Endothelial cell of umbilical vein (primary cell): ENCODE measurements at regions not wholly inside any gene's neighbourhood (a gene's known extent, or its start where the extent isn't known, plus 50 kb on each side); places are given as distances from the start of the nearest gene placed in this dataset.

Source experiments
- BruUV-seq: library from RNA; stranded (reverse); fragments of 400-500 nt; replicated peaks from 2 replicates; lab custom pipeline; 2021; lab: Mats Ljungman, UMichigan
- CTCF ChIA-PET: fragments of 300-600, 350-600 bp; sonication (Branson Sonifier 250); formaldehyde crosslinking; loops from one replicate; lab custom pipeline; 2021; ENCODE audit warnings: antibody characterized with exemption, inconsistent platforms; lab: Charles Lee
- POLR2A ChIA-PET: fragments of 300-600, 350-600 bp; sonication (Branson Sonifier 250); formaldehyde crosslinking; loops from one replicate; lab custom pipeline; 2021; ENCODE audit warnings: antibody characterized with exemption, inconsistent platforms; lab: Charles Lee
- DNase-seq: peaks from one replicate; pipeline ENCODE4 v3.0.0-alpha.2; 2011; ENCODE audit warnings: low read depth, low spot score
- FAIRE-seq: peaks from 2 replicates; lab custom pipeline; 2011; peaks lifted over from hg19 to GRCh38; lab: Jason Lieb, UNC
- H2AFZ ChIP-seq: 2 replicates; pipeline ENCODE4 v1.6.0; 2012; ENCODE audit warnings: low read depth, low read length, control low read depth, inconsistent platforms
- H3K27ac ChIP-seq: 2 replicates; pipeline ENCODE4 v1.5.1; 2011; ENCODE audit warnings: low read depth, mild to moderate bottlenecking, control low read depth, low read length, moderate library complexity; ENCODE audit not compliant: insufficient read depth
- H3K27me3 ChIP-seq, 2 experiments: 2 replicates each; pipeline versions ENCODE4 v1.6.0 to v1.6.1; 2011; ENCODE audit warnings: low read length in 2 of 2, mixed read lengths in 1 of 2; ENCODE audit not compliant: control insufficient read depth in 2 of 2, insufficient read depth in 2 of 2
- H3K36me3 ChIP-seq, 2 experiments: 2 replicates in 1 of 2; 3 replicates in 1 of 2; pipeline ENCODE4 v1.5.1; 2011; ENCODE audit warnings: low read length in 2 of 2, mild to moderate bottlenecking in 1 of 2, moderate library complexity in 1 of 2; ENCODE audit not compliant: control insufficient read depth in 2 of 2, insufficient read depth in 2 of 2; ENCODE audit errors: extremely low read depth in 1 of 2
- H3K4me1 ChIP-seq: 3 replicates; pipeline ENCODE4 v1.5.1; 2011; ENCODE audit warnings: mild to moderate bottlenecking, low read length; ENCODE audit not compliant: control insufficient read depth, insufficient read depth; ENCODE audit errors: extremely low read depth
- H3K4me2 ChIP-seq: 2 replicates; pipeline ENCODE4 v1.6.1; 2011; ENCODE audit warnings: low read length, control low read depth, mixed read lengths; ENCODE audit not compliant: insufficient read depth
- H3K4me3 ChIP-seq, 3 experiments: fragments of 200-600 bp in 1 of 3; sonication (generic), shearing (Covaris generic) in 1 of 3; replicated peaks in 1 of 3; 2 replicates each; pipeline ENCODE4 v1.5.1; 2011 to 2016; ENCODE audit warnings: control low read depth in 3 of 3, low read length in 3 of 3, mild to moderate bottlenecking in 2 of 3, inconsistent platforms in 1 of 3, low read depth in 1 of 3, moderate library complexity in 1 of 3; ENCODE audit not compliant: insufficient read depth in 1 of 3
- H3K79me2 ChIP-seq: 2 replicates; pipeline ENCODE4 v1.6.0; 2012; ENCODE audit warnings: low read length, inconsistent platforms; ENCODE audit not compliant: control insufficient read depth, insufficient read depth
- H3K9ac ChIP-seq: replicated peaks from 2 replicates; pipeline ENCODE3; 2011; ENCODE audit warnings: low read length, control low read depth; ENCODE audit not compliant: insufficient read depth; ENCODE audit errors: extremely low read depth
- H3K9me1 ChIP-seq: replicated peaks from 3 replicates; pipeline ENCODE4 v1.6.0; 2011; ENCODE audit warnings: mild to moderate bottlenecking, low read length; ENCODE audit not compliant: control insufficient read depth, insufficient read depth; ENCODE audit errors: extremely low read depth
- H3K9me3 ChIP-seq: replicated peaks from 2 replicates; pipeline ENCODE4 v1.5.1; 2012; ENCODE audit warnings: low read length, inconsistent platforms; ENCODE audit not compliant: control insufficient read depth, insufficient read depth
- H4K20me1 ChIP-seq: replicated peaks from 2 replicates; pipeline ENCODE3; 2011; ENCODE audit warnings: mild to moderate bottlenecking, low read length; ENCODE audit not compliant: control insufficient read depth, insufficient read depth; ENCODE audit errors: extremely low read depth
- FOS ChIP-seq: IDR thresholded peaks from 2 replicates; pipeline ENCODE4 v1.6.1; 2011; ENCODE audit warnings: mild to moderate bottlenecking, low read length, moderate library complexity, borderline replicate concordance; ENCODE audit not compliant: insufficient read depth
- GATA2 ChIP-seq: IDR thresholded peaks from 2 replicates; pipeline ENCODE4 v1.7.0; 2011; ENCODE audit warnings: low read depth, mild to moderate bottlenecking, moderate library complexity, mixed read lengths, low read length; ENCODE audit not compliant: insufficient read length, insufficient read depth
- MAX ChIP-seq: IDR thresholded peaks from 2 replicates; pipeline ENCODE4 v1.6.1; 2011; ENCODE audit not compliant: insufficient read depth, insufficient read length
- MYC ChIP-seq: IDR thresholded peaks from one replicate; pipeline ENCODE4 v1.6.1; 2011; ENCODE audit warnings: mild to moderate bottlenecking, low read depth, low read length
- POLR2A ChIP-seq: IDR thresholded peaks from 2 replicates; pipeline ENCODE4 v1.6.1; 2012; ENCODE audit warnings: low read depth, mild to moderate bottlenecking, control low read depth, low read length
- dilution Hi-C: fragments of 300-500 bp; cut with MboI; formaldehyde crosslinking; loops from one replicate; pipeline ENCODE4 v1.15.0; 2019; ENCODE audit warnings: low sequenced_read_pairs; ENCODE audit not compliant: extremely low pct_ligation_motif_present
- intact Hi-C: fragments of 100-400 bp; cut with micrococcal nuclease; formaldehyde crosslinking; loops from one replicate; pipeline ENCODE4 v1.10.0; 2022
- TF ChIP-seq, protein P1 (sequence below), 2 donors: IDR thresholded peaks; 1 replicate in 1 of 2; 2 replicates in 1 of 2; pipeline ENCODE4 v1.5.1; 2011; ENCODE audit warnings: low read length in 2 of 2, mild to moderate bottlenecking in 2 of 2, moderate library complexity in 2 of 2, control low read depth in 1 of 2, inconsistent platforms in 1 of 2, low read depth in 1 of 2; ENCODE audit not compliant: insufficient read depth in 1 of 2; ENCODE audit errors: extremely low read depth in 1 of 2

- intact Hi-C loops: no loop called here
- no peak for FAIRE-seq
- Histone ChIP-seq H3K36me3 (no peaks in the 10 kb centered on the region), H3K4me1 (no peaks in the 10 kb centered on the region), H3K4me3 (no peak overlapping the region), H3K9me3 (no peaks in the 10 kb centered on the region), H3K79me2 (no peaks in the 10 kb centered on the region), H3K9me1 (no peaks in the 10 kb centered on the region), H4K20me1 (no peaks in the 10 kb centered on the region), H3K4me2 (no peak overlapping the region), H2AFZ (no peak overlapping the region), H3K9ac (no peak overlapping the region), H3K27ac (no peak overlapping the region), H3K27me3 (no peaks in the 10 kb centered on the region)
- no peak for DNase-seq
- dilution Hi-C loops: no loop called here
- ChIA-PET POLR2A (no interaction called here), CTCF (interaction anchor here (0.5 to 3.8 kb wide), 2 partner anchors 13 to 22 kb away, joined by 3 to 25 read pairs; no protein-coding TSS in a partner anchor)
- no TSS peak for BruUV-seq
- TF ChIP-seq MAX: no peak
- TF ChIP-seq FOS: no peak
- no peak for TF ChIP-seq MYC
- no peak for TF ChIP-seq GATA2
- TF ChIP-seq, protein P1, sequence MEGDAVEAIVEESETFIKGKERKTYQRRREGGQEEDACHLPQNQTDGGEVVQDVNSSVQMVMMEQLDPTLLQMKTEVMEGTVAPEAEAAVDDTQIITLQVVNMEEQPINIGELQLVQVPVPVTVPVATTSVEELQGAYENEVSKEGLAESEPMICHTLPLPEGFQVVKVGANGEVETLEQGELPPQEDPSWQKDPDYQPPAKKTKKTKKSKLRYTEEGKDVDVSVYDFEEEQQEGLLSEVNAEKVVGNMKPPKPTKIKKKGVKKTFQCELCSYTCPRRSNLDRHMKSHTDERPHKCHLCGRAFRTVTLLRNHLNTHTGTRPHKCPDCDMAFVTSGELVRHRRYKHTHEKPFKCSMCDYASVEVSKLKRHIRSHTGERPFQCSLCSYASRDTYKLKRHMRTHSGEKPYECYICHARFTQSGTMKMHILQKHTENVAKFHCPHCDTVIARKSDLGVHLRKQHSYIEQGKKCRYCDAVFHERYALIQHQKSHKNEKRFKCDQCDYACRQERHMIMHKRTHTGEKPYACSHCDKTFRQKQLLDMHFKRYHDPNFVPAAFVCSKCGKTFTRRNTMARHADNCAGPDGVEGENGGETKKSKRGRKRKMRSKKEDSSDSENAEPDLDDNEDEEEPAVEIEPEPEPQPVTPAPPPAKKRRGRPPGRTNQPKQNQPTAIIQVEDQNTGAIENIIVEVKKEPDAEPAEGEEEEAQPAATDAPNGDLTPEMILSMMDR (IDR thresholded peaks at IDR 0.05; ENCODE audit: extremely low read depth in 1 of 2, insufficient read depth in 1 of 2, low read depth in 1 of 2, low read length in 2 of 2): no peak
- TF ChIP-seq POLR2A: no peak
These were observed 140.8 kb downstream of the BARX1 start for GRCh38 chr9:93814077-93814956.
